Fibroblast of lung (primary cell): ENCODE measurements at regions not wholly inside any gene's neighbourhood (a gene's known extent, or its start where the extent isn't known, plus 50 kb on each side); places are given as distances from the start of the nearest gene placed in this dataset.

Experiments
- DNase-seq, 2 donors: peaks; one replicate each; pipeline versions ENCODE4 v3.0.0 to v3.0.0-alpha.2; 2010; ENCODE audit warnings: low read depth in 2 of 2
- H2AFZ ChIP-seq: 2 replicates; pipeline ENCODE4 v1.5.1; 2012; ENCODE audit warnings: low read length, control low read depth, inconsistent platforms
- H3K27ac ChIP-seq: 2 replicates; pipeline ENCODE4 v1.5.1; 2011; ENCODE audit warnings: low read length, control low read depth; ENCODE audit not compliant: insufficient read depth
- H3K27me3 ChIP-seq: 2 replicates; pipeline ENCODE4 v1.5.1; 2011; ENCODE audit warnings: mild to moderate bottlenecking, low read length; ENCODE audit not compliant: control insufficient read depth, insufficient read depth
- H3K36me3 ChIP-seq: 2 replicates; pipeline ENCODE4 v1.5.1; 2011; ENCODE audit warnings: low read length; ENCODE audit not compliant: control insufficient read depth, insufficient read depth
- H3K4me1 ChIP-seq: 2 replicates; pipeline ENCODE4 v1.5.1; 2011; ENCODE audit warnings: low read length; ENCODE audit not compliant: control insufficient read depth, insufficient read depth; ENCODE audit errors: extremely low read depth
- H3K4me2 ChIP-seq: 2 replicates; pipeline ENCODE4 v1.5.1; 2011; ENCODE audit warnings: low read length, control low read depth; ENCODE audit not compliant: insufficient read depth; ENCODE audit errors: extremely low read depth
- H3K4me3 ChIP-seq, 4 experiments: fragments of 200-600 bp in 1 of 4; sonication (generic) in 1 of 4; replicated peaks in 1 of 4; 2 replicates each; pipeline ENCODE4 v1.5.1; 2011 to 2016; ENCODE audit warnings: low read length in 4 of 4, low read depth in 3 of 4, mild to moderate bottlenecking in 3 of 4, control low read depth in 2 of 4, inconsistent platforms in 1 of 4, mixed read lengths in 1 of 4; ENCODE audit not compliant: insufficient read depth in 1 of 4; ENCODE audit errors: control extremely low read depth in 1 of 4
- H3K79me2 ChIP-seq: 2 replicates; pipeline ENCODE4 v1.5.1; 2012; ENCODE audit warnings: mild to moderate bottlenecking, low read length, inconsistent platforms; ENCODE audit not compliant: control insufficient read depth, insufficient read depth
- H3K9ac ChIP-seq: 2 replicates; pipeline ENCODE4 v1.5.1; 2011; ENCODE audit warnings: mild to moderate bottlenecking, low read length, control low read depth; ENCODE audit not compliant: insufficient read depth
- H3K9me3 ChIP-seq: 2 replicates; pipeline ENCODE4 v1.5.1; 2012; ENCODE audit warnings: low read depth, low read length; ENCODE audit not compliant: control insufficient read depth, insufficient read depth
- H4K20me1 ChIP-seq: 2 replicates; pipeline ENCODE4 v1.5.1; 2011; ENCODE audit warnings: low read length; ENCODE audit not compliant: control insufficient read depth, insufficient read depth; ENCODE audit errors: extremely low read depth
- CTCF ChIP-seq, 2 donors: IDR thresholded peaks in 1 of 2; conservative IDR thresholded peaks in 1 of 2; 1 replicate in 1 of 2; 2 replicates in 1 of 2; pipeline ENCODE4 v1.5.1; 2011 to 2012; ENCODE audit warnings: low read length in 2 of 2, control low read depth in 1 of 2, inconsistent platforms in 1 of 2, low read depth in 1 of 2, mild to moderate bottlenecking in 1 of 2
- EZH2 ChIP-seq: IDR thresholded peaks from 2 replicates; pipeline ENCODE4 v1.5.1; 2012; ENCODE audit warnings: low read length, control low read depth, mild to moderate bottlenecking; ENCODE audit errors: missing control alignments

- DNase-seq: no peak
- Histone ChIP-seq H3K27me3 (no peaks in the 10 kb centered on the region), H4K20me1 (no peaks in the 10 kb centered on the region), H3K36me3 (no peaks in the 10 kb centered on the region), H2AFZ (no peak overlapping the region), H3K79me2 (no peaks in the 10 kb centered on the region), H3K9me3 (no peaks in the 10 kb centered on the region), H3K4me3 (no peak overlapping the region), H3K4me1 (peaks cover 4% of the 10 kb centered on the region), H3K4me2 (no peak overlapping the region), H3K27ac (no peak overlapping the region), H3K9ac (no peak overlapping the region)
- no peak for TF ChIP-seq EZH2
- TF ChIP-seq CTCF (conservative IDR thresholded peaks at IDR 0.05 in 1 of 2, IDR thresholded peaks at IDR 0.05 in 1 of 2; ENCODE audit: low read depth in 1 of 2, low read length in 2 of 2): no peak
Measured at GRCh38 chr3:177479630-177480029, 282.3 kb upstream of the TBL1XR1 start.

DNA sequence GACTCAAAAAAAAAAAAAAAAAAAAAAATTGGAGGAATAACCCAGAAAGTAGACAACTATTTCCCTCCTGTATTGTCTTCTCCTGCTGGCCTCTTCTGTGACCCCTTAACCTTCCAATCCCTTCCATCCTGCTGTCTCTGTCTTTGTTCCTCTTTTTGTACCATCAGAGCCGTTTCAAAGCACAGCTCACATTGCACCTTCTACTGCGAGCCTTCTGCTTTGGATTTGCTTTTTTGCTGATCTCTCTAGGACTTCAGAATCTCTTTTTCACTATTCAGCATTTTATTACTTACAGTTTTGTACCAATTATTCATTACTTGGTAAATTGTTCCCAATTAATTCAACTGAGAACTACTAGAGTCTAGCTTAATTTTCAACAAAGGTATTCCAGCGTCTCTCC, 284.0 kb upstream of the TBL1XR1 start:
- no peak overlapping the region for H3K4me2 ChIP-seq
- no peak overlapping the region for H2AFZ ChIP-seq
- no peak for DNase-seq
- H3K4me3 ChIP-seq: no peak overlapping the region
- no peaks in the 10 kb centered on the region for H4K20me1 ChIP-seq
- H3K4me1 ChIP-seq: peaks cover 4% of the 10 kb centered on the region
- no peaks in the 10 kb centered on the region for H3K79me2 ChIP-seq
- no peak overlapping the region for H3K27ac ChIP-seq
- no peak for TF ChIP-seq CTCF (conservative IDR thresholded peaks at IDR 0.05 in 1 of 2, IDR thresholded peaks at IDR 0.05 in 1 of 2; ENCODE audit: low read depth in 1 of 2, low read length in 2 of 2)
- TF ChIP-seq EZH2: no peak
- H3K36me3 ChIP-seq: no peaks in the 10 kb centered on the region
- no peaks in the 10 kb centered on the region for H3K27me3 ChIP-seq
- H3K9me3 ChIP-seq: no peaks in the 10 kb centered on the region
- H3K9ac ChIP-seq: no peak overlapping the region

GRCh38 chr3:177482048-177482691, 284.9 kb upstream of the TBL1XR1 start:
- DNase-seq: peak; percentile 28 to 89

More at GRCh38 chr3:177482048-177482691, 284.9 kb upstream of the TBL1XR1 start:
- Histone ChIP-seq H3K9me3 (no peaks in the 10 kb centered on the region), H3K4me3 (no peak overlapping the region), H3K79me2 (no peaks in the 10 kb centered on the region), H3K4me1 (peaks cover 4% of the 10 kb centered on the region), H2AFZ (no peak overlapping the region), H3K4me2 (no peak overlapping the region), H3K27ac (no peak overlapping the region), H4K20me1 (no peaks in the 10 kb centered on the region), H3K9ac (no peak overlapping the region), H3K36me3 (no peaks in the 10 kb centered on the region), H3K27me3 (no peaks in the 10 kb centered on the region)
- no peak for TF ChIP-seq EZH2
- no peak for TF ChIP-seq CTCF (conservative IDR thresholded peaks at IDR 0.05 in 1 of 2, IDR thresholded peaks at IDR 0.05 in 1 of 2; ENCODE audit: low read depth in 1 of 2, low read length in 2 of 2)
